Neural crest cell (in vitro differentiated cells): ENCODE measurements at regions not wholly inside any gene's neighbourhood (a gene's known extent, or its start where the extent isn't known, plus 50 kb on each side); places are given as distances from the start of the nearest gene placed in this dataset.

ENCODE experiments used
- DNase-seq: peaks from one replicate; pipeline ENCODE4 v3.0.0; 2021; ENCODE audit warnings: low read depth, mixed read lengths, low spot score
- H3K27ac Mint-ChIP-seq: one replicate; pipeline ENCODE4 v1.8.0; 2021; ENCODE audit warnings: mild to moderate bottlenecking, mixed read lengths; ENCODE audit not compliant: unreplicated experiment
- H3K27me3 Mint-ChIP-seq: 2 replicates; pipeline ENCODE4 v1.8.0; 2021; ENCODE audit warnings: low read depth, mild to moderate bottlenecking, mixed read lengths
- H3K36me3 Mint-ChIP-seq: 2 replicates; pipeline ENCODE4 v1.8.0; 2021; ENCODE audit warnings: low read depth, mild to moderate bottlenecking, mixed read lengths
- H3K4me1 Mint-ChIP-seq: 2 replicates; pipeline ENCODE4 v1.8.0; 2021; ENCODE audit warnings: mixed read lengths
- H3K4me3 Mint-ChIP-seq: one replicate; pipeline ENCODE4 v1.8.0; 2021; ENCODE audit warnings: mild to moderate bottlenecking, mixed read lengths
- H3K9me3 Mint-ChIP-seq: 2 replicates; pipeline ENCODE4 v1.8.0; 2021; ENCODE audit warnings: mixed read lengths
- CTCF ChIP-seq: fragments of 200-600 bp; sonication (generic); conservative IDR thresholded peaks from 2 replicates; pipeline ENCODE4 v1.5.0; 2021; ENCODE audit warnings: antibody characterized with exemption, mild to moderate bottlenecking

GRCh38 chr15:66646308-66646707, 55.7 kb upstream of the SMAD6 start:
- Mint-ChIP-seq H3K4me3 (no peak overlapping the region), H3K27ac (no peak overlapping the region), H3K27me3 (no peaks in the 10 kb centered on the region), H3K9me3 (no peaks in the 10 kb centered on the region), H3K36me3 (no peaks in the 10 kb centered on the region), H3K4me1 (peaks cover 38% of the 10 kb centered on the region)
- no peak for DNase-seq
- TF ChIP-seq CTCF = no peak

GRCh38 chr15:66646799-66647198, 55.2 kb upstream of the SMAD6 start:
- DNase-seq = no peak
- Mint-ChIP-seq H3K9me3 (no peaks in the 10 kb centered on the region), H3K36me3 (no peaks in the 10 kb centered on the region), H3K27ac (no peak overlapping the region), H3K27me3 (no peaks in the 10 kb centered on the region), H3K4me1 (peaks cover 39% of the 10 kb centered on the region), H3K4me3 (no peak overlapping the region)
- TF ChIP-seq CTCF = no peak

- H3K27ac Mint-ChIP-seq = no peak overlapping the region
- DNase-seq = no peak
- no peaks in the 10 kb centered on the region for H3K27me3 Mint-ChIP-seq
- H3K4me1 Mint-ChIP-seq = peaks cover 39% of the 10 kb centered on the region
- no peaks in the 10 kb centered on the region for H3K9me3 Mint-ChIP-seq
- no peak for TF ChIP-seq CTCF
- H3K36me3 Mint-ChIP-seq = no peaks in the 10 kb centered on the region
- H3K4me3 Mint-ChIP-seq = no peak overlapping the region
These were observed 54.7 kb upstream of the SMAD6 start for GRCh38 chr15:66647358-66647757.

GRCh38 chr15:66648588-66648987, 53.4 kb upstream of the SMAD6 start:
- DNase-seq = no peak
- peaks cover 45% of the 10 kb centered on the region for H3K4me1 Mint-ChIP-seq
- no peaks in the 10 kb centered on the region for H3K36me3 Mint-ChIP-seq
- H3K4me3 Mint-ChIP-seq = no peak overlapping the region
- no peaks in the 10 kb centered on the region for H3K27me3 Mint-ChIP-seq
- TF ChIP-seq CTCF = no peak
- no peaks in the 10 kb centered on the region for H3K9me3 Mint-ChIP-seq
- no peak overlapping the region for H3K27ac Mint-ChIP-seq

- DNase-seq = no peak
- H3K27ac Mint-ChIP-seq = no peak overlapping the region
These were observed 52.6 kb upstream of the SMAD6 start for GRCh38 chr15:66649235-66649984.

More at GRCh38 chr15:66649235-66649984, 52.6 kb upstream of the SMAD6 start:
- no peak for TF ChIP-seq CTCF
- no peak overlapping the region for H3K4me3 Mint-ChIP-seq
- H3K36me3 Mint-ChIP-seq = no peaks in the 10 kb centered on the region
- H3K4me1 Mint-ChIP-seq = peaks cover 43% of the 10 kb centered on the region
- no peaks in the 10 kb centered on the region for H3K9me3 Mint-ChIP-seq
- no peaks in the 10 kb centered on the region for H3K27me3 Mint-ChIP-seq
